ENCODE measurements at regions not wholly inside any gene's neighbourhood (a gene's known extent, or its start where the extent isn't known, plus 50 kb on each side); places are given as distances from the start of the nearest gene placed in this dataset.

- H3K27me3 Mint-ChIP-seq, result no peaks in the 10 kb centered on the region
- H3K27me3 ChIP-seq (replicated peaks in 1 of 4; ENCODE audit: control extremely low read depth in 1 of 4, control insufficient read depth in 3 of 4, insufficient read depth in 4 of 4, low read length in 3 of 4), result no peaks in the 10 kb centered on the region
- H3K9me3 Mint-ChIP-seq (ENCODE audit: insufficient read depth), result no peaks in the 10 kb centered on the region
- H4K20me1 ChIP-seq (ENCODE audit: control insufficient read depth, insufficient read depth, low read length, poor library complexity, severe bottlenecking), result no peaks in the 10 kb centered on the region
- no peaks in the 10 kb centered on the region for H3K79me2 ChIP-seq (ENCODE audit: control insufficient read depth, insufficient read depth, low read length)
- TF ChIP-seq EZH2 (IDR thresholded peaks at IDR 0.05; ENCODE audit: borderline replicate concordance, insufficient read depth, low read depth, low read length, poor library complexity, severe bottlenecking), result no peak
- TF ChIP-seq, protein P1, sequence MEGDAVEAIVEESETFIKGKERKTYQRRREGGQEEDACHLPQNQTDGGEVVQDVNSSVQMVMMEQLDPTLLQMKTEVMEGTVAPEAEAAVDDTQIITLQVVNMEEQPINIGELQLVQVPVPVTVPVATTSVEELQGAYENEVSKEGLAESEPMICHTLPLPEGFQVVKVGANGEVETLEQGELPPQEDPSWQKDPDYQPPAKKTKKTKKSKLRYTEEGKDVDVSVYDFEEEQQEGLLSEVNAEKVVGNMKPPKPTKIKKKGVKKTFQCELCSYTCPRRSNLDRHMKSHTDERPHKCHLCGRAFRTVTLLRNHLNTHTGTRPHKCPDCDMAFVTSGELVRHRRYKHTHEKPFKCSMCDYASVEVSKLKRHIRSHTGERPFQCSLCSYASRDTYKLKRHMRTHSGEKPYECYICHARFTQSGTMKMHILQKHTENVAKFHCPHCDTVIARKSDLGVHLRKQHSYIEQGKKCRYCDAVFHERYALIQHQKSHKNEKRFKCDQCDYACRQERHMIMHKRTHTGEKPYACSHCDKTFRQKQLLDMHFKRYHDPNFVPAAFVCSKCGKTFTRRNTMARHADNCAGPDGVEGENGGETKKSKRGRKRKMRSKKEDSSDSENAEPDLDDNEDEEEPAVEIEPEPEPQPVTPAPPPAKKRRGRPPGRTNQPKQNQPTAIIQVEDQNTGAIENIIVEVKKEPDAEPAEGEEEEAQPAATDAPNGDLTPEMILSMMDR (IDR thresholded peaks at IDR 0.05), result no peak
- ChIA-PET POLR2A (interaction anchor here (0.6 to 0.9 kb wide), 2 partner anchors 16 to 21 kb away, joined by 3 to 8 read pairs; no protein-coding TSS in a partner anchor), CTCF (interaction anchor here (1.6 kb wide), 1 partner anchor 13 kb away, joined by 4 read pairs; no protein-coding TSS in a partner anchor)
- H3K4me2 ChIP-seq (replicated peaks; ENCODE audit: low read depth, low read length, poor library complexity, severe bottlenecking), result no peak overlapping the region
- H3K4me3 ChIP-seq (ENCODE audit: control extremely low read depth in 1 of 5, extremely low read depth in 1 of 5, insufficient read depth in 1 of 5, low read depth in 2 of 5, low read length in 4 of 5), result no peak overlapping the region
- DNase-seq (no peak), ATAC-seq (ENCODE audit: low read depth) (no peak)
- WGBS (ENCODE audit: insufficient coverage), result 96% methylated on average over 4 of the region's 6 CpGs
- no peak overlapping the region for H2AFZ ChIP-seq (ENCODE audit: insufficient read depth, low read depth, low read length, poor library complexity, severe bottlenecking)
- no peak overlapping the region for H3K27ac Mint-ChIP-seq
- intact Hi-C loops (cut with micrococcal nuclease), result loop anchor here (5.0 kb wide), 2 partner anchors 82 to 117 kb away; partner anchors contain the start of gene SHLD1
- no peak overlapping the region for H3K27ac ChIP-seq (ENCODE audit: low read length in 2 of 2)
- peaks cover 42% of the 10 kb centered on the region for H3K4me1 Mint-ChIP-seq
- peaks cover 0 to 8% (median 0%) of the 10 kb centered on the region in 3 donors for H3K9me3 ChIP-seq (ENCODE audit: control extremely low read depth in 1 of 3, control insufficient read depth in 2 of 3, insufficient read depth in 1 of 3, low read length in 2 of 3)
- H3K4me1 ChIP-seq (ENCODE audit: control insufficient read depth in 2 of 2, insufficient read depth in 2 of 2, low read length in 2 of 2), result peaks cover 32 to 42% of the 10 kb centered on the region in 2 donors
- H3K36me3 ChIP-seq (replicated peaks in 1 of 2; ENCODE audit: control extremely low read depth in 1 of 2, control insufficient read depth in 1 of 2, extremely low read depth in 1 of 2, insufficient read depth in 2 of 2, low read length in 1 of 2), result no peaks in the 10 kb centered on the region
- H3K9ac ChIP-seq (ENCODE audit: low read length), result no peak overlapping the region
- H3K4me3 Mint-ChIP-seq, result no peak overlapping the region
These were observed 59.3 kb upstream of the GPCPD1 start for GRCh38 chr20:5670036-5670536.

DNA sequence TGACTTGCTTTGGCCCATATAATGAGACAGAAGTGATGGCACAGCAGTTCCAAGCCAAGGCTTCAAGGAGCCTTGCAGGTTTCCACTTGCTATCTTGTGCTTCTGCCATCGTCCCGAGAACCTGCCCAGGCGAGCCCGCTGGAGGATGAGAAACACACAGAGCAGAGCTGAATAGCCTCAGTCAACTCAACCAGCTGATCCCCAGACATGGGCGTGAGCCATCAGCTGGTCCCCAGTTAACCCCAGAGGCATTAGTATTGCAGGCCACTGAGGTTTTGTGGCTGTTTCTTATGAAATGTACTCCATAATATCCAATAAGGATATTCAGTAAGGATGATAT, 57.7 kb upstream of the GPCPD1 start:
- Histone ChIP-seq H3K36me3 (replicated peaks in 1 of 2; ENCODE audit: control extremely low read depth in 1 of 2, control insufficient read depth in 1 of 2, extremely low read depth in 1 of 2, insufficient read depth in 2 of 2, low read length in 1 of 2) (no peaks in the 10 kb centered on the region), H3K27me3 (replicated peaks in 1 of 4; ENCODE audit: control extremely low read depth in 1 of 4, control insufficient read depth in 3 of 4, insufficient read depth in 4 of 4, low read length in 3 of 4) (no peaks in the 10 kb centered on the region), H3K27ac (ENCODE audit: low read length in 2 of 2) (no peak overlapping the region), H4K20me1 (ENCODE audit: control insufficient read depth, insufficient read depth, low read length, poor library complexity, severe bottlenecking) (no peaks in the 10 kb centered on the region), H3K4me3 (ENCODE audit: control extremely low read depth in 1 of 5, extremely low read depth in 1 of 5, insufficient read depth in 1 of 5, low read depth in 2 of 5, low read length in 4 of 5) (no peak overlapping the region), H3K4me1 (ENCODE audit: control insufficient read depth in 2 of 2, insufficient read depth in 2 of 2, low read length in 2 of 2) (peaks cover 19 to 33% of the 10 kb centered on the region in 2 donors), H3K9me3 (ENCODE audit: control extremely low read depth in 1 of 3, control insufficient read depth in 2 of 3, insufficient read depth in 1 of 3, low read length in 2 of 3) (peaks cover 0 to 8% (median 0%) of the 10 kb centered on the region in 3 donors), H3K79me2 (ENCODE audit: control insufficient read depth, insufficient read depth, low read length) (no peaks in the 10 kb centered on the region), H3K4me2 (replicated peaks; ENCODE audit: low read depth, low read length, poor library complexity, severe bottlenecking) (no peak overlapping the region), H2AFZ (ENCODE audit: insufficient read depth, low read depth, low read length, poor library complexity, severe bottlenecking) (no peak overlapping the region), H3K9ac (ENCODE audit: low read length) (no peak overlapping the region)
- intact Hi-C loops (cut with micrococcal nuclease), result no loop called here
- ChIA-PET CTCF (interaction anchor here (1.7 kb wide), 1 partner anchor 23 kb away, joined by 6 read pairs; no protein-coding TSS in a partner anchor), POLR2A (interaction anchor here (0.6 kb wide), 1 partner anchor 53 kb away, joined by 6 read pairs; no protein-coding TSS in a partner anchor)
- WGBS (ENCODE audit: insufficient coverage), result 94% methylated on average over 4 of the region's 5 CpGs
- Mint-ChIP-seq H3K9me3 (ENCODE audit: insufficient read depth) (no peaks in the 10 kb centered on the region), H3K4me3 (no peak overlapping the region), H3K27me3 (no peaks in the 10 kb centered on the region), H3K27ac (no peak overlapping the region), H3K4me1 (peaks cover 30% of the 10 kb centered on the region)
- no peak for TF ChIP-seq EZH2 (IDR thresholded peaks at IDR 0.05; ENCODE audit: borderline replicate concordance, insufficient read depth, low read depth, low read length, poor library complexity, severe bottlenecking)
- TF ChIP-seq, protein P1 (IDR thresholded peaks at IDR 0.05), result no peak
- no peak for ATAC-seq (ENCODE audit: low read depth)
- DNase-seq, result no peak
